ENCODE measurements at regions not wholly inside any gene's neighbourhood (a gene's known extent, or its start where the extent isn't known, plus 50 kb on each side); places are given as distances from the start of the nearest gene placed in this dataset.
"Not testable (repeated sequence)": the region's sequence is repeated elsewhere in the genome, so short reads cannot be mapped to it uniquely, and the experiment has no call there.

GRCh38 chr12:75665216-75665615 lies 153.8 kb upstream of the KRR1 start:
- no peak for DNase-seq (ENCODE audit: low read depth)

GRCh38 chr12:75662511-75663159 lies 151.2 kb upstream of the KRR1 start:
- DNase-seq (ENCODE audit: low read depth): no peak

DNA sequence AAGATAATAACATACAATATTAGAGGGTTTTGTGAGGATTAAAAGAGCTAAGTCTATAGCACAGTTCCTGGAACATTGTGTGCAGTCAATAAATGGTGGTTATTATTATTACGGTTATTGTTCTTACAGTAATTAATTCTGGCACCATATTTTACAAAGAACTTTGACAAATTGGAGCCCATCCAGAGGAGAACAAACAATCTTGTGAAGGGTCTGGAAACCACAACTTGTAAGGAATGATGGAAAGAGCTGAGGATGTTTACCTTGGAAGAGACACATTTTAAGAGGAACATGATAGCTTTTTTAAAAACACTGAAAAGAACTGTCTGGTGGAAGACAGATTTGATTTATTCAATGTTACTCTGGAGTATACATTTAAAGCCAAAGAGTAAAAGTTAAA lies 150.5 kb upstream of the KRR1 start:
- DNase-seq (ENCODE audit: low read depth): no peak

- peak; percentile 63 for DNase-seq (ENCODE audit: low read depth)
Observed at GRCh38 chr12:75660805-75661404, 149.5 kb upstream of the KRR1 start.

- peak; percentile 56 for DNase-seq (ENCODE audit: low read depth)
Observed at GRCh38 chr12:75660107-75660530, 148.7 kb upstream of the KRR1 start.

GRCh38 chr12:75658901-75659823 lies 147.8 kb upstream of the KRR1 start:
- peak; percentile 69 for DNase-seq (ENCODE audit: low read depth)

DNA sequence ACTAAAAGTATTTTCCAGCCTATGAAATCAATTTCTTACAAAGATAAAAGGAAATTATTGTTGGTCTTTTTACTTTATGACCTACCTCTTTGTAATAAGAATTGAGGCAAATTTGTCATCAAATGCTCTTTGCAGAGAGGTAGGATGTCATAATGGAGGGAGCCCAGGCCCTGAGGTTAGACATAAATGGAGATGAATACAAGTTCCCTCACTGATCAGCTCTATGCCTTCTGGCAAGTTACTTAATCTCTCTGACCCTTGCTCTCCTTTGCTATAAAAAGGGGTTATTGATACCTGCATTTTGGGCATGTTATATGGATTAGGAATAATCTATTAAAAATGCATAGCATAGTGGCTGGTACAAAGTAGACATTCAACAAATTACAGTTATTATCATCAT lies 146.9 kb upstream of the KRR1 start:
- DNase-seq (ENCODE audit: low read depth): no peak

- DNase-seq (ENCODE audit: low read depth): no peak
Observed at GRCh38 chr12:75657831-75658230, 146.4 kb upstream of the KRR1 start.

- DNase-seq (ENCODE audit: low read depth): not testable (repeated sequence)
Observed at GRCh38 chr12:75657354-75657753, 145.9 kb upstream of the KRR1 start.

DNA sequence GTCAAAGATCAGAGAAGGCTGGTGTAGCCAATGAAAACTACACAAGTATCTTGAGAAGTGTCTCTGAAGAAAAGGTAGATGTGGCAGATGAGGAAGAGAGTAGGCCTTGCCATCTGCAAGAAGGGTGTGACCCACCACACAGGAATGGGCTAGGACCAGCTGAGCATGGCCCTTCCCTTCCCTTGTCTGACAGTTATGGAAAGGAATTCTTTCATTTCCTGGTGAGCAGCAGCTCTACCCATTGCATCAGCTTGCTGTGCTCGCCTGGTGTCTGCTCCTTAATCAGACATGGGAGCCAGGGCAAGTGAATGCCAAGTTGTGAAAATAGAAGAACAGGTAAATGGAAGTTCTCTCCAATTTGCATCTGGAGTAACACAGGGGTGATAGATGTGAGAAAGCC lies 145.2 kb upstream of the KRR1 start:
- DNase-seq (ENCODE audit: low read depth): peak; percentile 92

- DNase-seq (ENCODE audit: low read depth): no peak
Observed at GRCh38 chr12:75656210-75656609, 144.8 kb upstream of the KRR1 start.

DNA sequence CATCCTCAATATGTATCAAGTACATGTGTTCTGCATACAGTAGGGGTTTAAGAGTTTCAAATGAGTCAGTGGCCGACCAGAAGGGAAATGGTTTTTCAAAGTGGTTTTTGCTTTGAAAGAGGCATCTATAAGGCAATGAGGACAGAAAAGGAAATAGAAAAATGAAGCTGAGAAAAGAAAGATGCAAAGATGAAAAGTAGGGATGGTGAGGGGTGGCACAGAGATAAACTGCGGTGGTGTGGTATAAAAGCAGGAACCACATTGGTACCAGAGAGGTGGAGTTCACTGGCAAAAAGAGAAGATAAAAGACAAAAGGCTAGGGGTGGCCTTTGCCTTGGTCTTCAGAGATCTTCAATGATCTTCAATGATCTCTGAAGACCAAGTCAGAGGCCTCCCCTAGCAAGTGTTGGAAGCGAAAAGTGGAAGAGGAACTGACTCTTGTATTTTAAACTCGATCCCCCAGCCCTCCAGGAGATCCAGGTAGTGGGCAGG lies 144.0 kb upstream of the KRR1 start:
- DNase-seq (ENCODE audit: low read depth): no peak

GRCh38 chr12:75651342-75651695 lies 139.9 kb upstream of the KRR1 start:
- no peak for DNase-seq (ENCODE audit: low read depth)

- peak; percentile 77 for DNase-seq (ENCODE audit: low read depth)
Observed at GRCh38 chr12:75650595-75651341, 139.4 kb upstream of the KRR1 start.

DNA sequence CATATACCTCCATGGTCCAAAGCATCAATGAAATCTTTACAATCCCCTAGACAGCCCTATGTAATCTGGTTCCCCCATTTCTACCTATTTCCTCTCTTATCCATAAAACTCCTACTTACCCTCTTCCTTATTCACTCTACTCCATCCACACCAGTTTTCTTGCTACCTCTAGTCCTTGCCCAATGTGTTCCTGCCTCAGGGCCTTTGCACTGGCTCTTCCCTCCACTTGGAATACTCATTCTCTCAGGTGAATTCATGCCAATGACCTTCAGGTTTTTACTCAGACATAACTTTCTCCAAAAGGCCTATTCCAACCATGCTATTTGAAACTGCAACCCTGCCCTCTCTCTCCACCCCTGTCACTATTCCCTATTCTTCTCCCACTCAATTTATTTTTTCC lies 138.7 kb upstream of the KRR1 start:
- no peak for DNase-seq (ENCODE audit: low read depth)

- DNase-seq (ENCODE audit: low read depth): no peak
Observed at GRCh38 chr12:75648856-75649255, 137.4 kb upstream of the KRR1 start.

- no peak for DNase-seq (ENCODE audit: low read depth)
Observed at GRCh38 chr12:75646329-75647210, 135.2 kb upstream of the KRR1 start.

DNA sequence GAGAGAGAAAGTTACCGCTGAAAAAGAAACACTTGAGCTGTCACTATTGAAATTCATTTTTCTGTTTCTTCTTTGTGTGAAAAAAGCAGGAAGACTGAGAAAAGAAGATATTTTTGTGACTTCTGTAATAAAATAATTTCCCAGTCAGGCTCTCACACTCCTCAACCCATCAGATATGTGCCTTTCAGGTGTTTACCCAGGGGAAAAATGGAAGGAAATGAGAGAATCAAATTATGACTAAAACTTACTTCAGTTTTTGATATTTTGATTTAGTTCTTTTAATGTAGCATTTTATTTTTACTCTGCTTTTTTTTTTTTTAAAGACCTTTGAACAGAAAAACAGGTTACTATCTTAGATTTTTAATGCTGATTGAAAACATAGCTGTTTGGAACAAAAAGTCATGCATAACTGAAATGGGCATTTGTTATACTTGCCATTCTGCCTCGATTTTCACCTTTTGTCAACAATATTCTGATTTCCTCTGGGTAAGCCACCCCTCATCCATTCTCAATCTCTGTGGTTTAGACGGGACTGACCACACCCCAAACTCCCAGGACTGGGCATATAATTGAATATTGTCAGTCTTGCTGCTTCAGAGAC lies 133.2 kb upstream of the KRR1 start:
- DNase-seq (ENCODE audit: low read depth): no peak

DNA sequence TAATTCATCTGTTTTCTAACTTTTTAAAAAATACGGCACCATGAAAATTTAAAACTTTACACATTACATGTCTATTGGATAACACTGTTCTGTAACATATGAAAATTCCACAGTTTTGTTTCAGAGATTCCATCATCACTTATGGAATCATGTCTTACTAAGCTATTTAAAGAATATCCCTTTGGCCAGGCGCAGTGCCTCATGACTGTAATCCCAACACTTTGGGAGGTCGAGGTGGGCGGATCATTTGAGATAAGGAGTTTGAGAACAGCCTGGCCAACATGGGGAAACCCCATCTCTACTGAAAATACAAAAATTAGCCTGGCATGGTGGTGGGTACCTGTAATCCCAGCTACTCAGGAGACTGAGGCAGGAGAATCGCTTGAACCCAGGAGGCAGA lies 131.7 kb upstream of the KRR1 start:
- not testable (repeated sequence) for DNase-seq (ENCODE audit: low read depth)

DNA sequence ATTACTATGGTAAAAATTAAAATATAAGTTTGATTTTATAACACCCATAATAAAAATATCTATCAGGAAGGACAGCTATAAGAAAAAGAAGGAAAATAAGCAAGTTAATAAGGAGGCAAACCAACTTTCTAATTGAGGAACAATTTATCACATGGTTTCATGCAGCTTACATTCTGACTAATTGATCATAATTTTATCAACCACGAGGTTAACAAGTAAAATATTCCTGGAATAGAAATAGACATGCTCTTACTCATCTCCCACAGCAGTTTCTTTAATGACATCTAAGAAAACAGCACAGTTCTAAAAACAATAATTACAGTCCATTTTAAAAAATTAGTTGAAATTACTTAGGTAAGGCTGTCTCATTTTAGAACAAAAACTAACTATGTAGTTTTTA lies 130.8 kb upstream of the KRR1 start:
- DNase-seq (ENCODE audit: low read depth): no peak

Data from non-pigmented ciliary epithelial cell (primary cell).